DMS53 treated with DMSO at 0.1 percent for 48 hours (cell line): ENCODE measurements at regions not wholly inside any gene's neighbourhood (a gene's known extent, or its start where the extent isn't known, plus 50 kb on each side); places are given as distances from the start of the nearest gene placed in this dataset.
"Not testable (repeated sequence)": the region's sequence is repeated elsewhere in the genome, so short reads cannot be mapped to it uniquely, and the experiment has no call there.

ENCODE experiments used
- DNase-seq: peaks from one replicate; lab custom pipeline; 2025; ENCODE audit not compliant: unreplicated experiment; lab: John Stamatoyannopoulos, UW

GRCh38 chr15:38726187-38726586 is 161.6 kb upstream of the RASGRP1 start:
- DNase-seq: no peak

GRCh38 chr15:38733331-38733730 is 168.7 kb upstream of the RASGRP1 start:
- no peak for DNase-seq

- DNase-seq: no peak
Measured at GRCh38 chr15:38740206-38740605, 175.6 kb upstream of the RASGRP1 start.

- no peak for DNase-seq
Measured at GRCh38 chr15:38743147-38743546, 178.5 kb upstream of the RASGRP1 start.

- DNase-seq: no peak
Measured at GRCh38 chr15:38745126-38745525, 180.5 kb upstream of the RASGRP1 start.

- no peak for DNase-seq
Measured at GRCh38 chr15:38745626-38746025, 181.0 kb upstream of the RASGRP1 start.

- DNase-seq: no peak
Measured at GRCh38 chr15:38746211-38746610, 181.6 kb upstream of the RASGRP1 start.

GRCh38 chr15:38748710-38749109 is 184.1 kb upstream of the RASGRP1 start:
- DNase-seq: no peak

- no peak for DNase-seq
Measured at GRCh38 chr15:38750786-38751185, 186.2 kb upstream of the RASGRP1 start.

GRCh38 chr15:38755718-38756117 is 191.1 kb upstream of the RASGRP1 start:
- DNase-seq: no peak

- no peak for DNase-seq
Measured at GRCh38 chr15:38756441-38756840, 191.8 kb upstream of the RASGRP1 start.

- DNase-seq: no peak
Measured at GRCh38 chr15:38758043-38758442, 193.4 kb upstream of the RASGRP1 start.

GRCh38 chr15:38761681-38762080 is 197.1 kb upstream of the RASGRP1 start:
- DNase-seq: no peak

GRCh38 chr15:38768970-38769369 is 204.4 kb upstream of the RASGRP1 start:
- DNase-seq: no peak

GRCh38 chr15:38769492-38769891 is 204.9 kb upstream of the RASGRP1 start:
- no peak for DNase-seq

GRCh38 chr15:38774076-38774475 is 209.5 kb upstream of the RASGRP1 start:
- not testable (repeated sequence) for DNase-seq

GRCh38 chr15:38781196-38781595 is 216.6 kb upstream of the RASGRP1 start:
- no peak for DNase-seq

- no peak for DNase-seq
Measured at GRCh38 chr15:38782156-38782555, 217.5 kb upstream of the RASGRP1 start.

GRCh38 chr15:38788918-38789317 is 224.3 kb upstream of the RASGRP1 start:
- no peak for DNase-seq

- DNase-seq: no peak
Measured at GRCh38 chr15:38789566-38789965, 225.0 kb upstream of the RASGRP1 start.

GRCh38 chr15:38793206-38793810 is 228.7 kb upstream of the RASGRP1 start:
- no peak for DNase-seq

- DNase-seq: no peak
Measured at GRCh38 chr15:38795471-38796245, 231.0 kb upstream of the RASGRP1 start.

- no peak for DNase-seq
Measured at GRCh38 chr15:38796589-38796988, 232.0 kb upstream of the RASGRP1 start.
